Activated CD4-positive, CD25-positive, alpha-beta regulatory T cell (primary cell): ENCODE measurements at regions not wholly inside any gene's neighbourhood (a gene's known extent, or its start where the extent isn't known, plus 50 kb on each side); places are given as distances from the start of the nearest gene placed in this dataset.

Experiments
- DNase-seq, 4 experiments: peaks; one replicate each; lab custom pipeline; 2025; lab: John Stamatoyannopoulos, UW

DNA sequence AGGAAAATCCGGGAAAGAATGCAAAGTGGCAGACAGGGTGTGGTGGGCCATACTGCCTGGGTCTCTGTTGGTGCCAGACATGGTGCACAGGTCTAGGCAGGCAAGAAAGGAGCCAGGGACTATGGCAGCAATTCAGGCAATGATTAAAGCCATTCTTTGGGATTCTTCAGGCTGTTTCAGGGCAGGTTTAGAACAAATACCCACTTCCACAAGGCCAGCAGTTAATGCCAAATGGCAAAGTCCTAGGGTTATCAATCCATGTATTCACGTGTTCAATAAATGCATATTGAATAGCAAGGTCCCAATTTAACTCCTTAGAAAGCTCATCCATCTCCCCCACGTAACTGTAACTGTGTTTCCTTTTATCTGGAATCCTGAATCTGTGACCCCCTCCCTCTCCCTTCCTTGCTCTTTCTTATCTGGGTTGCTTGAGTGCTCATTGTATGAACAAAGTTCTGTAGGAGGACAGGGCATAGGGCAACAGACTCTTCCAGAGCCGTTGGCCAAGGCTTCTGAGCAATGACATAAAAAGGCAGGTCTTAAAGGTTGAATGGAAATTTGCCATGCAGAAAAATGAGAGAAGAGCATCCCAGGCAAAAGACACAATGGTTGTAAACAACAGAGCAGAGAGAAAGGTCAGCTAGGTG is 146.8 kb upstream of the KLHL29 start:
- no peak for DNase-seq

DNA sequence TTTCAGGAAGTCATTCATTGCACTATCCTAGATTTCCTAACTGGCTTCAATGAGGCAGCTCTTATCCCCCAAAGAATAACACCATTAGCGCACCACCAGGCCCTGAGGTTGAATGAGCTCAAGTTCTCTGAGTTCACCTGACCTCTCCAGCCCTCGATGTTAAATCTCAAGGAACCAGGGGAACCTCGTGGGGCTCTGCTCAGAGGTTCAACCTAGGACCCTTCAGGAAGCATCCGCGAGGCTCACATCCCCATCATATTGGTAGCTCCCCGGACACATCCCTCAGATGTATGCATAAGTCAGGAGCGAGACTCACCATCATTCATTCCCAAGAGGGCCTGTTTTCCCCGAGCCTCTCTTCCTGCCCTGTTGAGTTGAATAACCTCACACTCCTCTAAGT is 145.6 kb upstream of the KLHL29 start:
- DNase-seq = no peak

DNA sequence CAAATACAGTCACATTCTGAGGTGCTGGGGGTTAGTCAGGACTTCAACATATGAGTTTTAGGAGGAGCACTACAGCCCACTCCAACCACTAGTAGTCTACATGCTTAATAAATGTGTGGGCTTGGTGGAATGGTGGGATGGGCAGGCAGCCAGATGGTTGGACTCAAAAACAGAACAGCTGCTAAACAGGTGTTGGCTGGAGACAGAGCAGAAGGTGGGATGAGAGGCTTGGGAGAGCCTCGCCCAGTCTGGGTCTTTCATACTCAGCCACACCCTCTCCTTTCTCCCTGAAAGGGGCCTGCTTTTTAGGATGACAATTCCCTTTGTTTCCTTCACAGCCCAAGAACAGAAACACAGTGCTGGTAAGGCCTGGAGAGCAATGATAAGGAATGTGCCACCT is 143.9 kb upstream of the KLHL29 start:
- DNase-seq = no peak

DNA sequence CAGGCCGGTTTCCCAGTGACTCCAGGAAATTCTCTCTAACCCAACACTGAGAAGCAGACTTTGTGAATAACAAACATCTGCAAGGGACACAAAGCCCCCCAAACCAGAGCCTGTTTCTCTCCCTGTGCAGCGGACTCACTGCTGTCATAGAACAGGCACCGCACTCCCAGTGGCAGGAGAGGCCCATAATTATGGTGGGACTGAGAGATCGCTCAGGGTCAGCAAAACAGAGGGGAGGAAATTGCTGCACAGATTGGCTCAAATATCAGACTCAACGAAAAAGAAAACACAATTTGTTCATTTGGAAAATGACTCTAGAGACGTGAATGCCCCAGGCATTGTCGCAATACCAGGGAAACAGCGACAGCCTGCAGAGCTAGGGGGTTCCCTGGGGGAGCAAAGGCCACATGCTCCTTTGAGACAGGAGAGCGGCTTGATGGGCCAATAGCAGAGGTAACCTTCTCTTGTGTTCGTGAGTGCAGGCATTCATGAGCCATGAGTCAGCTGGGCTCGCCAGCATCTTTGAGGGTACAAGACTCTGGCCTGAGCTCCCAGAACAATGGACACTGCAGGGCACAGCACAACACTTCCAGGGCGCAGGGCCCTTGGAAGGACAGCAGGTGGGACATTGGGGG is 143.3 kb upstream of the KLHL29 start:
- DNase-seq = no peak

DNA sequence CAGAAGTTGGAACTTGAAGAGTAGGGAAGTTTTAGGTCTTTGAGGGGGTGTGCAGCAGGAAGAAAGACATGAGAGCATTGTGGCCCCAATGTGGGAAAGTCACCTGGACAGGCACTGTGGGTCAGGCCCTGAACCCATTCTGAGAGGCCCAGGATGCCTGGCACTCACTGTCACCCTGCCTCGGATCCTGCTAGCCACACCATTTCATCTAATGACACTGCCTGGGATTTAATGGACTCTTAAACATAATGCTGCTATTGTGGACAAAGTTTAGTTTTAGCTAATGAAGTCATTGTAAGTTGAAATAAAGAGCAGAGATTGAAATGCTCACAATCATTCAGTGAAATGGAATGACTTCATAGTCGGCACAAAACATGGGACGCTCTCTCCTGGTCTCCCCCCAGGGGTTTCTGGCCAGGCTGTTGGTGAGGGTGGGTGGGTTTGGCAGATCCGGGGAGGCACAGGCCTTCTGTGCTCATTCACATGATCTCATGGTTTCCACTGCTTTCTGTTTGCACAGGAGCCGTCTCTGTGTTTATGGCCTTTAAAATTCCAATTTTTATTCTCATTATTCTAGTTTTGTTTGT is 141.8 kb upstream of the KLHL29 start:
- no peak for DNase-seq

DNA sequence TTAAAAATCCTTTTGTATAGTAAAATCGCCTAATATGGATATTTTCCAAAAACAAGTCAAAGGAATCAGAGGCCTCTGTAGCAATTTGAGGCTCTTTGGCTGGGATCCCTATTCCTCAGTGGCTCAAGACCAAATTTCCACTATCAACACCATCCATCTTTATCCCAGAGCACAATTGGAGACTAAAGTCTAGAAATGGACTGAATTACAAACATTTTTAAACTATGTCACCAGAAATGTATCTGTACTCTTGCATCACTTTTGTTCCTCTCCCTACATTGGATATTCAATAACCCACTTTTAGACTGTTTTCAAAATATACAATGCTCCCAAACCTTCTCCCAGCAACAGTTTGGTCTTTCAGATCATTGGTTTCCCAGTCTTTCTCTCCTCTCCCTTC is 140.4 kb upstream of the KLHL29 start:
- DNase-seq = no peak

DNA sequence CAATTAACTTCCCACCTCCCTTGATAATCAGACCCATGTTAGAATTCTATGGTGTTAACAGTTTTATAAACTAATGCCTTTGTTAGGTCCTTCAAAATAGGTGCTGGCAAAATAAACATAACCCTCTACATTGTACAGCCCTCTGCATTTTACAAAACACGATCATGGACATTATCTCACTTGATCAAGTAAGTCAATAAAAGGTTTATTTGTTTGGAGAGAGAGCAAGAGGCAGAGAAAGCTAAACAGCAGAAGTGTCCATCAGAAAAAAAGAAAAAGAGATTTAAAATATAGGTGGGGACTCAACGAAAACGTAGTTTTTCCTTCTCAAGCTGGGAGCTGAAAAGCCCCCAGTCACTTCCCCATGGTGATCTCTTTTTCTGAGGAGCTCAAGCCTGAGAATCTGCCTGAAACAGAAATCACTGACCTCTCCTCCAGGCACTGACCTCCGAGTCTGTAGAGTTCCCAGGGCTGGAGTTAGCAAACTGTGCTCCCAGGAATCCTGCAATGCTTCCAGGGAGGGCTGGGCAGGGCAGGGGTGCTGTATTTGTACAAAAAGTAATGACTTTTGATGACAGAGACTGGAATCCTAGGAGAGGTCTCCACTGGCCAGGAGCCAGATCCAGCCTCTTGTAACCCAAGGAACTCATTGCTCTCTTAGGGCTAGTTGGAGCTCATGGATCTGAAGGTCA is 137.8 kb upstream of the KLHL29 start:
- DNase-seq = no peak

DNA sequence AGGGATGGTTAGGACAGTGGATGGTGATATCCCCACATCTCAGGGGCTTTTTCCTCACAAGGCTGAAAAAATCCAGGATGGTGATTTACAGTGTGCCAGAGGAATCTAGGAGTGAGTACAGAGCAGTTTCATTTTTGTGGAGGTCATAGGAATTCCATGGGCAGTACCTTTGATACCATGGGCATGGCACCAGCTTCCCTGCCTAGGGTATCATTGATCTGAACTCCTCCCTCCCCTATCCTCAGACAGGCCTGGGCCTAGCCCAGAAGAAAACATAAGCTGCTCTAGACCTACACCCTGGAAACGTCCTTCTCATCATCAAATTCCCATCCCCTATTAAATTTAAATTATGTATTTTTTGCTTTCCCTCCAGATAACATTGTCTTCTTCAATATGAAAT is 136.3 kb upstream of the KLHL29 start:
- DNase-seq = no peak

DNA sequence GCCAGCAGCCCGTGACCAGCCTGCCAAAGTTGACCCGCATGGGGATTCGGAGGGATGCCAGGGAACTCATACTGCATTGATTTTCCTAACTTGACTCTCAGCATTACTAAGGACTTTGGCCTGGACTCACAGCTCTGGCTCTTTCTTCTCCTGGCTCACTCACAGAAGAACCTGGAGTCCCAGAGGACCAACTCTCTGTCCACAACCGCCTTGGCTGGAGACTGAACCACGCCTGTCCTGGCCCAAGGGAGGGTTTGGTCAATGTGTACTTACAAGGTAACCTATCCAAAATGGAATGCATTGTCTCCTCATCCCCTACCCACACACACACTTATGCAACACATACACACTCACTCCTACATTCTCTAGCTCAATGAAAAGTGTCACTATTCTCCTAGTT is 135.6 kb upstream of the KLHL29 start:
- DNase-seq = no peak

DNA sequence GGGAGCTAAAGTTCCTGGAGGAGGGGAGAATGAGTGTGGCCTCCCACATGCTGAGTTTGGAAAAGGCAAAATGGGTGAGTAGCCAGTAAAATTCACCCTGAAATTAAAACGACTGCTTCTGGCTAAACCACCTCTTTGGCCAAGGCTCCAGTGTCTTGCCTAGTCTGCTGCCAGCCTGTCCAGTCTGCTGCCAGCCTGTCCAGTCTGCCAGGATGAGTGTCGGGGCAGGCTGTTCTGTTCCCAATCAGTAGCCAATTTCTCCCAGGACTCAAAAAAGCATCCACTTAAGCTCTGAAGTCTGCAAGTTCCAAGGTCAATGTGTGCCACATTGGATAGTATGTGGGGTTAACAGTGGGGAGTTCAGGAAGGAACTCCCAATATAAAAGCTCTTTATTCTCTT is 134.6 kb upstream of the KLHL29 start:
- DNase-seq = no peak

DNA sequence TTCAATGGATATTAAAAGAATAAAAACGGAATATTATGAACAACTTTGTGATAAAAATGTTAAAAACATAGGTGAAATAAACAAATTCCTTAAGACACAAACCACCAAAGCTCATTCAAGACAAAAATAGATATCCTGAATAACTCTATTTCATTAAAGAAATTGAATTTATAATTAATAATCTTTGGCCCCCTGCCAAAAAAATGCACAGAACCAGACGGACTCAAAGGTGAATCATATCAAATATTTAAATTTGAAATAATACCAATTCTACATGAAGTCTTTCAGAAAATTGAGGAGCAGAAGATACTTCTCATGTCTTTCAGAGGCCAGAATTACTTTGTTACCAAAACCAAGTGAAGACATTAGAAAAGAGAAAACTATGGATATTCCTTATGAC is 128.3 kb upstream of the KLHL29 start:
- DNase-seq = no peak

DNA sequence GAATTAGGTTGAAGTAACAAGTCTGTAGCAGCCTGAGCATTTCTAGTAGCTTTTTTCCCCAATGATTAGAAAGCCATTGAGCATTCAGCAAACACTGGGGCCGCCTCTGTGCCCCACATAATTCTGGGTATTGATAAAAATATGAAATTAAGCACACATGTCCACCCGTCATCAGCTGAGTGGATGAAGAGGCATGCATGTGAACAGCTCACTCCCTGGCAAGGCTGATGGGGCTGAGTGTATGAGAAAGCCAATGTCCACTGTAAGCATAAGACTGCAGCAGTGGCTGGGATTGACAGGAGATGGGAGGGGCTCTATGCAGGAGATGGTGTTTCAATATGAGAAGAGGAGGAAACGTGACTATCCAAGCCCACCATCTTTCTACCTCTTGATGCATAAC is 124.4 kb upstream of the KLHL29 start:
- no peak for DNase-seq

DNA sequence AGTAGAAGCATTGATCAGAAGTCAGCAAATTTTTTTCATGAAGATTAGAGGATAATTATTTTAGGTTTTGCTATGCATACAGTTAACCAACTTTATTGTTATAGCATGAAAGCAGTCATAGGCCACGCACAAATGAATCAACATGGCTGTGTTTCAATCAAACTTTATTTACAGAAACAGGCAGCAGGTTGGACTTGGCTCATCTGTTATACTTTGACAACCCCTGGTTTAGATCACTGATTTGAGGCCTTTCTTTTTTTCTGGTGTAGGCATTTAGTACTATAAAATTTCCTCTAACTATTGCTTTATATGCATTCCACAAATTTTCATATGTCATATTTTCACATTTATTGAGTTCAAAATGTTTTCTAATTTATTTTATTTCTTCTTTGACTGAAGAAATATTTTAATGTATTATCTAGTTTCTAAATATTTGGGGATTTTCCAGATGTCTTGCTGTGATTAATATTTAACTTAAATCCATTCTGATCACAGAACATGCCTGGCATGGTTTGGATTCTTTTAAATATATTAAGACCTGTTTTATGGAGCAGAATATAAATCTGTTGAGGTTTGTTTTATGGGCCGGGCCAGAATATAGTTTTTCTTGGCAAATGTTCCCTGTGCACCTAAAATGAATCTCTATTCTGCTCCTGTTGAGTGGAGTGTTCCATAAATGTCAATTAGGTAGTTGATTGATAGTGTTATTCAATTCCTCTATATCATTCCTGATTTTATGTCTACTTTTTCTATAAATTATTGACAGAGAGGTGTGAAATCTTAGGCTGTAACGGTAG is 116.3 kb upstream of the KLHL29 start:
- DNase-seq = no peak

DNA sequence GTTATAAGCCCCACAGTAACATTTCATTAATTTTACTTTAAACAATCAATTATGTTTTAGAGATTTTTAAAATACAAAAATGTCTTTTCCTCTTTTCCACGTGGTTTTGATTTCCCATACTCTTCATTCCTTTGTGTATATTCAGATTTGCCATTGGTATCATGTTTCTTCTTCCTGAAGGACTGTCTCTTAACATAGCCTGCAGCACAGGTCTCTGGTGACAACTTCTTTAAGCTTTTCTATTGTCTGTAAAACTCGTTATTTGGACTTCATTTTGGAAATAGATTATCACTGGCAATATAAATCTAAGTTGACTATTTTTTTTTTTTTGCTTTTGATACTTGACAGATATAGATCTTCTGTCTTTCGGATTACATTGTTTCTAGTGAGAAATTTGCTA is 115.2 kb upstream of the KLHL29 start:
- no peak for DNase-seq

DNA sequence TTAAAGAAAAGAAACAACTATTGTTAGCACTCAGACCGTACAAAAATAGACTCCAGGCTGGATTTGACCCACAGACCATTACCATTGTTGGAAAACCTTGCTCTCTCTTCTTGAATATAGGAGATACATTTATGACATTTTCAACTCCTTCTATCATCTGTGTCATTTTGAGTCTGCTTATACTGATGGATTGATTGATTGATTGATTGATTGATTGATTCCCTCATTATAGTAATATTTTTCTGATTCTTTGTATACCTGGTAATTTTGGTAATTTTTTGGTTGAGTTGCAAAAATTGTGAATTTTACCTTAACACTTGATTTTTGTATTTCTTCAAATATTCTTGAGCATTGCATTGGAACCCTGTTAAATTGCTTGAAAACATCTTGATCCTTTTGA is 114.2 kb upstream of the KLHL29 start:
- no peak for DNase-seq

DNA sequence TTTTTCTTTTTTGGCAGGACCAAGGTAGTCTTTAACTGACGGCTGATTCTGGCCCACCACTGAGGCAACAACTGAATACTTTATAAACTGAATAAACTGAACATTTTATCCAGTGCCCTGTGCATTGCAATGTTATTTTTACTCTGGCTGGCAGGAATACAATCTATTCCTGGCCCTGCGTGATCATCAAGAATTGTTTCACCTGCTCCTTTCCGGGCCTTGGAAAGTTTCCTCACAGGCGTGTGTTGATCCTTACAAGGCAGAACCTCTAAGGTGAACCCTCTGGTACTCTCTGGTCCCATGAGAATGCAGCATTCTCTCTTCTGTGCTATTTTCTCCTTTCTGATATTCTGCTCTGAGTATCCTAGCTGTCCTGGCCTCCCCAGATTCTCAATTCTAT is 113.7 kb upstream of the KLHL29 start:
- no peak for DNase-seq

DNA sequence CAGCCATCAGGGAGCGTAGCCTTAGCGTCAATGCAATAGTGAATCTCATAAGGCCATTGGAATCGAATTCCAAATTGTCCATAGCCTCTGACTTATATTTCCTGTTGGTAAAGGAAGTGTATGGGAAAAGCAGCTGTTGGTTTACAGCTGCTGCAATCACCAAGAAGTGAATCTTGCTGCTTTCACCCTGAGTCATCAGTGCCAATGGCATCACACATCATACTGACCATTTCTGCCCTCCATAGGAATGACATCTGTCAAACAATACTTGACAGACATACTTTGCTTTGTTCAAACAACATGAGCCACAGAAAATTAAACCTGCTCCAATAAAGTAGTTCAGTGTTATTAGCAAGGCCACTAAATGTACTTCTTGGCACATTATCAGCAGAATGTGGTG is 111.2 kb upstream of the KLHL29 start:
- no peak for DNase-seq

DNA sequence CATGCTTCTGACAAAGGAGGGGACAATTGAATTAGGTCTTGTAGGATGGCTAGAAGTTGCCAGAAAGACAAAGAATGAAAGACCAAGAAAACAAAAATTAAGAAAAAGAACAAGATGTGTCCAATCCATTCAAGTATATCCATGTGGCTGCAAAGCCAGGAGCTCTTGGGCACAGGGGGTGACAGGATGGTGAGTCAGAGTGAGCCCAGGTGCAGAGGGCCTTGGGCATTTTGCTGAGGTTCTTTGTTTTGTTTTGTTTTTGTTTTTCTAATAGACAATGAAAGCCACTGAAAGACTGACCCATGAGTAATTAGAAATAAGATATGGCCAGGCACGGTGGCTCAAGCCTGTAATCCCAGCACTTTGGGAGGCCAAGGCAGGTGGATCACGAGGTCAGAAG is 104.6 kb upstream of the KLHL29 start:
- no peak for DNase-seq

DNA sequence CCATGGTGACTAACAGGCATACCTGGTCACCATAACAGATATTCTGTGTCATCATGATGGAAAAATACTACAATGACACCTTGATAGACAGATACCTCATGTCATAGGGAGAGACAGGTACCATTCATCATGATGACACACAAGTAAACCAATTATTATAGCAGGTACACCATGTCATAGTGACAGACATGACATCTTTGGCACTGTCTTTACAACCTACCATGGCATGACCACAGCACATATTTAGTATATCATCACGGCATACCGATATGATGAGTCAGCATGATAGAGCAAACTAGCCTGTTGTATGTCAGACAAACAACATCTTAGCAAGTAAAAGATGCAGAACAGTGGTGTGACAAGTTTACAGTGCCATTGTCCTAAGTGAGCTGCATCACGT is 101.3 kb upstream of the KLHL29 start:
- no peak for DNase-seq

DNA sequence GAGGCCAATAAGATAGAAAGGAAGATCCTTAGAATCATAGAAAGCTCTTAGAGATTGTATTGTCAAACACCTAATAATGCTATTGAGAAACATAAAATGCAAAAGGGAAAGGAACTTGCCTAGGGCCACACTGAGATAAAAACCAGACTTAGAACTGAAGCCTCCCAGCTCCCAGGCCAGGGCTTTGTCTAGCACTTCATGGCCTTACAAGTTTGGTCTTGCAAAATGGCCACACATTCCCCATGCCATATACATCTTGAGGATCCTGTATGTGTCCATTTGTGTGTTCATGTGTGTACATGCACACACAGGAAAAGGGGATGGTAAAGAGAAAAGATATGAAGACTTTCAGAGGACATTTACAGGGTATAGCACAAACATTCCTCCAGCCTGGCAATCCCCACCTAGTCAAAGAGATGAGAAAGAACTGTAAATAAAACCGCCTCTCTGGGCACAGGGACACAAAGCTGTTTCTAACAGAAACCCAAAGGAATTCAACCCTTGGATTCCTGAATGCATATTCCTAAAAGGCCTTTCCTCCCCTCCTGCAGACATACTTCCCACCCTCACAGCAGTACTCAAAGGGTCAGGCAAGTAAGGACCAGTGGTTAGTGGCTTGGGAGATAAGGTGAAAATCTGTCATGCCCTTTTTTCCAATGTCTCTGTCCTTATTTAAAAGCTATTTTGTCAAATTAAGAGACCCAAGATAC is 99.7 kb upstream of the KLHL29 start:
- DNase-seq = no peak

DNA sequence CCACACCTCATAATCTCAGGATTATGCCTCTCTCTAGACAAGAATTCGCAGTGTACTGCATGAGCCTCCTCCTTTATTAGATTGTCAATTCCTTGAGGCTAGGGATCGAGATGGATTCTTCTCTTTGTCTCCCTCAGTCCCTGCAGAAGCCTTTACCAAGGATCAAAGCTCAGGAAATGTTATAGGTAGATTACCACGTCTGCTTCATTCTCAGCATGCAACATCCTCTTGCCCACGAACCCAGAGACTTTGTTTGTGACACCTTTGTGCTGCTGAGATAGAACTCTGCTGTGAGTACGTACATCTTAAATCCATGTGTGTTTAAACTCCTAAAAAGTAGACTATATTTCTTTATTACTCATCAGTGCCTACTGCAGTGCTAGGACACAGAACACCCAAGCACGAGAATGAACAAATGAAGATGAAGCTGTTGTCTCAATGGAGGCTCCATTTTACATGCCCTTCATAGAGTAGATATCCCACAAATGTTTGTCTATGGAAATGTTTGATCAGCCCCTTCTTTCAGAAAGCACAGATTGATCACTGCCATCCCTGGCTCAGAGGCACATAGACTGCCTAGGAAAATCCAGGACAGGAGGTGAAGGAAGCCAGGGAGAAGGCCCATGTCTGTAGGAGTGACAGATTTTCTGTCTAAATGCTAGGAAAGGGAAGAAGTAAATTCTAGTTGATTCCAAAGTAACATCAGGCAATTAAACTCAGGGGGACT is 98.8 kb upstream of the KLHL29 start:
- no peak for DNase-seq
